H1 (cell line): ENCODE measurements at regions not wholly inside any gene's neighbourhood (a gene's known extent, or its start where the extent isn't known, plus 50 kb on each side); places are given as distances from the start of the nearest gene placed in this dataset.
"Not testable (repeated sequence)": the region's sequence is repeated elsewhere in the genome, so short reads cannot be mapped to it uniquely, and the experiment has no call there.

Experiments
- CTCF ChIA-PET: fragments of 300-600 bp; sonication (Branson Sonifier 250); formaldehyde crosslinking; loops from one replicate; lab custom pipeline; 2021; ENCODE audit not compliant: partially characterized antibody; lab: Charles Lee
- POLR2A ChIA-PET: fragments of 300-600 bp; sonication (Branson Sonifier 250); formaldehyde crosslinking; loops from one replicate; lab custom pipeline; 2021; ENCODE audit warnings: inconsistent platforms; ENCODE audit not compliant: partially characterized antibody; lab: Charles Lee
- DNase-seq, 2 experiments: peaks; one replicate each; pipeline versions ENCODE4 v3.0.0 to v3.0.0-alpha.2; 2010 to 2022; ENCODE audit warnings: low spot score in 2 of 2, low read depth in 1 of 2, mixed read lengths in 1 of 2
- FAIRE-seq: peaks from 2 replicates; lab custom pipeline; 2011; peaks lifted over from hg19 to GRCh38; lab: Jason Lieb, UNC
- H2AFZ ChIP-seq: 2 replicates; pipeline ENCODE4 v1.8.1; 2012; ENCODE audit warnings: low read length, inconsistent platforms
- H2AK5ac ChIP-seq: 2 replicates; pipeline ENCODE4 v1.6.1; 2013; ENCODE audit warnings: low read depth, low read length
- H2BK120ac ChIP-seq: replicated peaks from 2 replicates; pipeline ENCODE3; 2013; ENCODE audit warnings: low read depth, low read length, inconsistent platforms
- H2BK12ac ChIP-seq: 2 replicates; pipeline ENCODE4 v1.6.1; 2013; ENCODE audit warnings: low read depth, low read length
- H2BK15ac ChIP-seq: 2 replicates; pipeline ENCODE4 v1.6.1; 2013; ENCODE audit warnings: low read length
- H2BK20ac ChIP-seq: 2 replicates; pipeline ENCODE4 v1.6.1; 2013; ENCODE audit warnings: low read length
- H2BK5ac ChIP-seq: 2 replicates; pipeline ENCODE4 v1.6.1; 2013; ENCODE audit warnings: low read depth, low read length
- H3K14ac ChIP-seq: 2 replicates; pipeline ENCODE4 v1.6.1; 2013; ENCODE audit warnings: inconsistent platforms; ENCODE audit not compliant: insufficient read length
- H3K18ac ChIP-seq: 2 replicates; pipeline ENCODE4 v1.6.1; 2013; ENCODE audit warnings: low read length; ENCODE audit errors: extremely low read depth
- H3K23ac ChIP-seq: 2 replicates; pipeline ENCODE4 v1.6.1; 2013; ENCODE audit warnings: inconsistent platforms; ENCODE audit not compliant: insufficient read length
- H3K23me2 ChIP-seq: 2 replicates; pipeline ENCODE4 v1.6.1; 2013; ENCODE audit warnings: low read depth, low read length
- H3K27ac ChIP-seq: 2 replicates; pipeline ENCODE4 v1.6.1; 2011; ENCODE audit warnings: low read depth, low read length, inconsistent platforms
- H3K27me3 ChIP-seq, 4 experiments: replicated peaks in 1 of 4; 1 replicate in 1 of 4; 2 replicates in 3 of 4; pipeline versions ENCODE4 v1.6.1 to v1.8.1; 2011 to 2013; ENCODE audit warnings: low read length in 3 of 4, mild to moderate bottlenecking in 3 of 4, inconsistent platforms in 2 of 4, mixed read lengths in 2 of 4, moderate library complexity in 1 of 4; ENCODE audit not compliant: control insufficient read depth in 3 of 4, insufficient read depth in 3 of 4; ENCODE audit errors: extremely low read depth in 1 of 4
- H3K36me3 ChIP-seq, 4 experiments: 2 replicates each; pipeline versions ENCODE4 v1.6.1 to v1.8.1; 2011 to 2013; ENCODE audit warnings: mild to moderate bottlenecking in 4 of 4, low read length in 3 of 4, moderate library complexity in 2 of 4, control low read depth in 1 of 4, inconsistent platforms in 1 of 4; ENCODE audit not compliant: insufficient read depth in 4 of 4, control insufficient read depth in 2 of 4
- H3K4ac ChIP-seq: replicated peaks from 2 replicates; pipeline ENCODE3; 2013; ENCODE audit warnings: low read length, low read depth, mixed read lengths, inconsistent platforms; ENCODE audit not compliant: insufficient read length
- H3K4me1 ChIP-seq, 4 experiments: replicated peaks in 1 of 4; 1 replicate in 1 of 4; 2 replicates in 3 of 4; pipeline versions ENCODE4 v1.6.1 to v1.8.1; 2011 to 2013; ENCODE audit warnings: low read length in 3 of 4, inconsistent platforms in 2 of 4, mixed read lengths in 1 of 4; ENCODE audit not compliant: insufficient read depth in 4 of 4, control insufficient read depth in 3 of 4
- H3K4me2 ChIP-seq, 2 experiments: 2 replicates each; pipeline versions ENCODE4 v1.6.1 to v1.8.1; 2011 to 2013; ENCODE audit warnings: low read depth in 2 of 2, low read length in 2 of 2, control low read depth in 1 of 2, inconsistent platforms in 1 of 2, mild to moderate bottlenecking in 1 of 2; ENCODE audit not compliant: insufficient read depth in 1 of 2
- H3K4me3 ChIP-seq, 4 experiments: fragments of 200-600, 300-600 bp in 1 of 4; sonication (generic), shearing (Covaris generic), sonication (Bioruptor Twin) in 1 of 4; 2 replicates each; pipeline versions ENCODE4 v1.5.1 to v1.8.1; 2011 to 2016; ENCODE audit warnings: low read length in 4 of 4, low read depth in 3 of 4, control low read depth in 2 of 4, inconsistent platforms in 2 of 4, mild to moderate bottlenecking in 2 of 4, mixed read lengths in 1 of 4, moderate library complexity in 1 of 4; ENCODE audit not compliant: insufficient read depth in 2 of 4; ENCODE audit errors: extremely low read depth in 1 of 4
- H3K56ac ChIP-seq: replicated peaks from 2 replicates; pipeline ENCODE3; 2013; ENCODE audit warnings: low read depth, mild to moderate bottlenecking, mixed read lengths, low read length, inconsistent platforms; ENCODE audit not compliant: insufficient read length
- H3K79me1 ChIP-seq: 2 replicates; pipeline ENCODE4 v1.6.1; 2013; ENCODE audit warnings: low read depth, low read length, control low read depth
- H3K79me2 ChIP-seq, 2 experiments: 2 replicates each; pipeline versions ENCODE4 v1.6.1 to v1.8.1; 2012 to 2013; ENCODE audit warnings: low read length in 2 of 2, mild to moderate bottlenecking in 2 of 2, inconsistent platforms in 1 of 2; ENCODE audit not compliant: insufficient read depth in 2 of 2, control insufficient read depth in 1 of 2
- H3K9ac ChIP-seq, 4 experiments: replicated peaks in 1 of 4; 1 replicate in 1 of 4; 2 replicates in 3 of 4; pipeline versions ENCODE4 v1.6.1 to v1.8.1; 2011 to 2013; ENCODE audit warnings: low read depth in 3 of 4, low read length in 3 of 4, control low read depth in 2 of 4, mild to moderate bottlenecking in 2 of 4, moderate library complexity in 2 of 4, inconsistent platforms in 1 of 4; ENCODE audit errors: extremely low read depth in 1 of 4
- H3K9me3 ChIP-seq, 2 experiments: 2 replicates each; pipeline versions ENCODE4 v1.6.1 to v1.8.1; 2012 to 2013; ENCODE audit warnings: mild to moderate bottlenecking in 2 of 2, moderate library complexity in 2 of 2, control low read depth in 1 of 2, inconsistent platforms in 1 of 2, low read depth in 1 of 2, low read length in 1 of 2, mixed read lengths in 1 of 2; ENCODE audit not compliant: insufficient read depth in 2 of 2
- H4K20me1 ChIP-seq, 2 experiments: replicated peaks in 1 of 2; 2 replicates each; pipeline versions ENCODE3 to v1.8.1; 2011 to 2013; ENCODE audit warnings: inconsistent platforms in 2 of 2, low read length in 2 of 2, mild to moderate bottlenecking in 1 of 2; ENCODE audit not compliant: insufficient read depth in 2 of 2, control insufficient read depth in 1 of 2
- H4K5ac ChIP-seq: 2 replicates; pipeline ENCODE4 v1.6.1; 2013; ENCODE audit warnings: low read length, low read depth, mixed read lengths, inconsistent platforms; ENCODE audit not compliant: insufficient read length
- H4K8ac ChIP-seq: 2 replicates; pipeline ENCODE4 v1.8.0; 2013; ENCODE audit warnings: mild to moderate bottlenecking, moderate library complexity, low read length, inconsistent platforms; ENCODE audit not compliant: insufficient read depth; ENCODE audit errors: extremely low read depth
- H4K91ac ChIP-seq: replicated peaks from 2 replicates; pipeline ENCODE3; 2013; ENCODE audit warnings: low read length, mixed read lengths, inconsistent platforms; ENCODE audit not compliant: insufficient read length
- WGBS, 2 experiments: shearing (Covaris generic) in 1 of 2; methylation state at CpG; one replicate each; pipeline versions ENCODE4 v1.1.6 to v1.1.7; 2013 to 2015; ENCODE audit warnings: low lambda C conversion rate in 2 of 2, mixed read lengths in 2 of 2, inconsistent platforms in 1 of 2, low coverage in 1 of 2, missing lambda C conversion rate in 1 of 2; ENCODE audit not compliant: insufficient replicate concordance in 2 of 2, insufficient coverage in 1 of 2, insufficient read length in 1 of 2; ENCODE audit errors: extremely low coverage in 1 of 2, missing lambda C conversion rate in 1 of 2; 5-methylcytosine and 5-hydroxymethylcytosine counted together

DNA sequence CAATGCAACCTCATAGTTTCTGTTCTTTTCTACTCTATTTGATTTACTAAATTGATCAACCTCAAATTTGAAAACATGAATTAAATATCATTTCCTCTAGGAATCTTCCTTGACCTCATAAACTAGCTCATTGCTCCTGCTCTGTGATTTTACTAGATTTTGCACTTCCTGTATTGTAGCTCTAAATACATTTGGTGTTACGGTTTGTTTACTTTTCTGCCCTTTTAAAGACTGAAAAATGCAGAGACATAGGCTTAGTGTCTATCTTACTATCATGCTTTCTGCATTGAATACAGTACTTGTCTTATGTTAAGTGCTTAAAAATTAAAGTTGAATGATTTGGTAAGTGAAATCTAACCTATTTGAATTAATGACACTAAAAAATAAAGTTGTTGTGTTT lies 412.1 kb downstream of the CCER1 start:
- H3K27ac ChIP-seq, H3K9ac ChIP-seq, H3K36me3 ChIP-seq, H3K4me1 ChIP-seq, H3K23ac ChIP-seq, H4K8ac ChIP-seq, H3K4me2 ChIP-seq, H3K79me1 ChIP-seq, H2AFZ ChIP-seq, H3K79me2 ChIP-seq, H3K9me3 ChIP-seq, H4K91ac ChIP-seq, FAIRE-seq, DNase-seq, H3K23me2 ChIP-seq, H4K5ac ChIP-seq, H3K4ac ChIP-seq, H3K18ac ChIP-seq, CTCF ChIA-PET, H4K20me1 ChIP-seq, H3K4me3 ChIP-seq, POLR2A ChIA-PET, H2BK120ac ChIP-seq, H3K14ac ChIP-seq, H3K27me3 ChIP-seq, H3K56ac ChIP-seq, H2BK20ac ChIP-seq, H2AK5ac ChIP-seq, H2BK12ac ChIP-seq, H2BK15ac ChIP-seq, H2BK5ac ChIP-seq: not testable (repeated sequence)
- WGBS, 2 experiments, result no CpG with 5 or more reads among the region's 1 CpG

DNA sequence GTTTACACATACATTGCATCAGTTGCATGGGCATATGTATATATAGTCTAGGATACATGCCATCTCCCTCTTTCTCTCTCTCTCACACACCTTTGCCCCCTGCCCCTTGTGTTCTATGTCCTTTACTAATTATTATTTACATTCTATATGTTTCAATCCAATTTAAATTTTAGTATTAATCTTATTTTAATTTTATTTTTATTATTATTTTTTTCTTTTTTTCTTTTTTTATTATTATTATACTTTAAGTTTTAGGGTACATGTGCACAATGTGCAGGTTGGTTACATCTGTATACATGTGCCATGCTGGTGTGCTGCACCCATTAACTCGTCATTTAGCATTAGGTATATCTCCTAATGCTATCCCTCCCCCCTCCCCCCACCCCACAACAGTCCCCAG lies 421.1 kb downstream of the CCER1 start:
- H3K9me3 ChIP-seq, H3K9ac ChIP-seq, H2AK5ac ChIP-seq, CTCF ChIA-PET, FAIRE-seq, H2BK15ac ChIP-seq, H4K8ac ChIP-seq, H4K5ac ChIP-seq, H2BK12ac ChIP-seq, H2BK20ac ChIP-seq, H2BK5ac ChIP-seq, POLR2A ChIA-PET, H3K4me1 ChIP-seq, H3K4ac ChIP-seq, H3K18ac ChIP-seq, H3K4me2 ChIP-seq, H3K27me3 ChIP-seq, H3K14ac ChIP-seq, H3K4me3 ChIP-seq, H3K23ac ChIP-seq, H3K23me2 ChIP-seq, H3K27ac ChIP-seq, DNase-seq, H2BK120ac ChIP-seq, H2AFZ ChIP-seq, H3K56ac ChIP-seq, H3K79me2 ChIP-seq, H4K20me1 ChIP-seq, H3K36me3 ChIP-seq, H3K79me1 ChIP-seq, H4K91ac ChIP-seq: not testable (repeated sequence)
- no CpG with 5 or more reads among the region's 1 CpG for WGBS, 2 experiments
